Neuron (in vitro differentiated cells): ENCODE measurements at regions not wholly inside any gene's neighbourhood (a gene's known extent, or its start where the extent isn't known, plus 50 kb on each side); places are given as distances from the start of the nearest gene placed in this dataset.
"Not testable (repeated sequence)": the region's sequence is repeated elsewhere in the genome, so short reads cannot be mapped to it uniquely, and the experiment has no call there.

Experiments
- H2AFZ ChIP-seq: one replicate; pipeline ENCODE4 v1.6.1; 2013; ENCODE audit warnings: low read depth, mild to moderate bottlenecking, inconsistent platforms, low read length, moderate library complexity
- H3K27me3 ChIP-seq: one replicate; pipeline ENCODE4 v1.6.1; 2013; ENCODE audit warnings: low read length; ENCODE audit not compliant: insufficient read depth
- H3K36me3 ChIP-seq: one replicate; pipeline ENCODE4 v1.6.1; 2013; ENCODE audit warnings: low read length; ENCODE audit not compliant: insufficient read depth
- H3K4me1 ChIP-seq: one replicate; pipeline ENCODE4 v1.6.1; 2013; ENCODE audit warnings: low read length; ENCODE audit not compliant: insufficient read depth
- H3K4me3 ChIP-seq: 2 replicates; pipeline ENCODE4 v1.5.1; 2013; ENCODE audit warnings: mild to moderate bottlenecking, low read length, moderate library complexity
- H3K9me3 ChIP-seq: one replicate; pipeline ENCODE4 v1.6.1; 2013; ENCODE audit warnings: low read length

DNA sequence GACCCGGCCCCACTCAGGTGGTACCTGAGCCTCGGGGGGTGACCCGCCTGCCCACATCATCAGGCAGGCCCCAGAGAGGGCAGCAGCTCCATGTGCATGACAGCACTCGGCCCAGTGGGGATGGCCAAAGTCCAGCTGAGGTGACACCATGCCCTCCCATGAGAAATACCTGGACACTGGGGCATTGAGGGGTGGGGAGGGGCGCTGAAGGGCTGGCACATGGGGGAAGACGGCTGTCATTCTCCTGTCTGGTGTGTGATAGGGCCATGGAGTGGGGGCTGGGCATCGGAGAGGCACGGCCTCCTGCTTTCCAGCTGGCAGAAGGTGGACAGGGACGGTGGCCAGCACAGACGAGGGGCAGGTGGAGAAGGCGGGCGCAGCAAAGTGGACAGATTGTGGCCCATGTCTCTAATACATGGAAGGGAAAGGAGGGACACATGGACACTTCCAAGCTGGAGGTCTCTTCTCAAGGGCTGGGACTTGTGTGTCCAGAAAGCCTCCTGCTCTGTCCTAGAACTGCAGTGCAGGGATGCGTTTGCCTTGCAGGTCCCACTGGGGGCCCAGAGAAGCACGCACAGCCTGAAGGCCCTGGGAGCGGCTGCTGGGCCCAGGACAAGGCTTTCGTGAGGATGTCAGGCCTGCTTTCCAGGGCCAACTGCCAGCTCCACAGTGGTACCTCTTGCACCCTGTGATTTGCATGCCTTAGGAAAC lies 302.2 kb downstream of the NDUFA10 start:
- Histone ChIP-seq H3K9me3 (no peaks in the 10 kb centered on the region), H3K4me3 (no peak overlapping the region), H2AFZ (no peak overlapping the region), H3K4me1 (no peaks in the 10 kb centered on the region), H3K27me3 (peaks cover 6% of the 10 kb centered on the region), H3K36me3 (no peaks in the 10 kb centered on the region)

DNA sequence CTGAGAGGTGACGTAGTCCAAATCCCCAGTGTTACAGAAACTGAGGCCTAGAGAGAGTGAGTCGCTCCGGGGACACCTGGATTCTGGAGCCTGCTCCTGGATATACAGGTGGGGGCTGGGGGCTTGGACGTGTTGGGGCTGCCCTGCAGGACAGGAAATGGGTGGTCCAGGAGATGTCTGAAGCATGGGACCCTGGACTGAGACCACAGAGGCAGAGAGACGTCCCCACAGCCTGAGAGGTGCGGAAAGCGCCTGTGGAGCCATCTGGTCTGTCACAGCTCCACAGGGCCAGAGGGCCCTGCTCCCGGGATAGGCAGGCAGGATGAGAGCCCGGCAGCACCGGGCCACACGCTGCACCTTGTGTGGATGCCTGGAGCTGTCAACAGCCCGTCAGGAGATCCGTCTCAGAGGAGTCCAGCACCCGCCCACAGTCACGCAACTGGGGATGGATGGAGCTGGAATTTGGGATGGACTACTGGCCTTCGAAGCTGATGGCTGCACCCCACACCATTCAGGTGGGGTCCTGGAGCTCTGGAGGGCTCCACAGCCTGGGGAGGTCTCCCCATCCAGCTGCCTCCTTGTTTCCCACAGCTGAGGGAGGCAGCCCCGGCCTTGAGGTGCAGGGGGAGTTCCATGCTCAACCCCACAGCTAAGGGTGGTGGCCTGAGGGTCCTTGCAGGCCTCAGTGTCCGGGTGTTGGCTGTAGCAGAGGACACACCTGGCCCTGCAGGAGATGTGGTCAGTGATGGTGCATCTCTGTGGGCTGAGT lies 303.0 kb downstream of the NDUFA10 start:
- H3K4me3 ChIP-seq: no peak overlapping the region
- no peak overlapping the region for H2AFZ ChIP-seq
- no peaks in the 10 kb centered on the region for H3K4me1 ChIP-seq
- H3K27me3 ChIP-seq: peaks cover 6% of the 10 kb centered on the region
- no peaks in the 10 kb centered on the region for H3K36me3 ChIP-seq
- H3K9me3 ChIP-seq: no peaks in the 10 kb centered on the region

- Histone ChIP-seq H2AFZ (no peak overlapping the region), H3K27me3 (peaks cover 3% of the 10 kb centered on the region), H3K9me3 (no peaks in the 10 kb centered on the region), H3K36me3 (no peaks in the 10 kb centered on the region), H3K4me3 (no peak overlapping the region), H3K4me1 (no peaks in the 10 kb centered on the region)
Observed at GRCh38 chr2:239721531-239721930, 303.6 kb downstream of the NDUFA10 start.

DNA sequence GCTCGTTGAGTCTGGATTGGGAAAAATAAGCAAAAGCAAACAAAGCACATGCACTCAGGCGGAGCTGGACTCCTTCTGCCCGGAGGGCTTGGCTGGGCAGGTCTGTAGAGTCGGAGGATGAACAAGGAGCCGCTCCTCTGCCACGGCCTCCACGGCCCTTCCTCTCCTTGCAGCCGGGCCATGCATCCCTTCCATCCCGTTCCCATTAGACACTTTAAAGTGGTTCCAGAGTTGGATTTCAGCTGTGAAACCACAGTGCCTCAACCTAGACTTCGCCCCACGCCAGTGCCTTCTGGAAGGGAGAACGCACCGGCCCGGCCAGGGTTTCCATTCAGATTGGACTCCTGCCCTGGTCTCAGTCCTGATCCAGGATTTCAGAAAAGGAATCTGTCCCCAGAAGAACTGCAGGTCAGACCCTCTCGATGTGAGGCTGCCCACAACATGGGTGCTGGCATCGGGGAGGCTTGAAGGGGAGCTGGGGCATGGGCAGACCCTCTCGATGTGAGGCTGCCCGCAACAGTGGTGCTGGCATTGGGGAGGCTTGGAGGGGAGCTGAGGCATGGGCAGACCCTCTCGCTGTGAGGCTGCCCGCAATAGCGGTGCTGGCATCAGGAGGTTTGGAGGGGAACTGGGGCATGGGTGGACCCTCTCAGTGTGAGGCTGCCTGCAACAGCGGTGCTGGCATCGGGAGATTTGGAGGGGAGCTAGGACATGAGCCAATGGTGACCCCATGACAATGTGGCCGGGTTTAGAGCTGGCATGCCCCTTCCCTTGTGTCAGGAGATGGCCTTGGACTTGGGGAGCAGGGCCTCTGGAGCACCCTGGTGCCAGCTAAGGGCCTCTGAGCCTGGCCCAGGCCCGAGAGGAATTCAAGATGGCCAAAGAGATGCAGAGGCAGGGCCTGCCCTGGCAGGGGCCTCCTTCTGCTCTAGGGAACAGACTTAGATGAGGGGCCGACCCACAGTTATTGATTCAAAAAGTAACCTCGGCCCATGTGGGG lies 304.5 kb downstream of the NDUFA10 start:
- H3K4me1 ChIP-seq: no peaks in the 10 kb centered on the region
- H3K9me3 ChIP-seq: no peaks in the 10 kb centered on the region
- no peak overlapping the region for H2AFZ ChIP-seq
- no peaks in the 10 kb centered on the region for H3K36me3 ChIP-seq
- H3K27me3 ChIP-seq: no peaks in the 10 kb centered on the region
- H3K4me3 ChIP-seq: no peak overlapping the region

DNA sequence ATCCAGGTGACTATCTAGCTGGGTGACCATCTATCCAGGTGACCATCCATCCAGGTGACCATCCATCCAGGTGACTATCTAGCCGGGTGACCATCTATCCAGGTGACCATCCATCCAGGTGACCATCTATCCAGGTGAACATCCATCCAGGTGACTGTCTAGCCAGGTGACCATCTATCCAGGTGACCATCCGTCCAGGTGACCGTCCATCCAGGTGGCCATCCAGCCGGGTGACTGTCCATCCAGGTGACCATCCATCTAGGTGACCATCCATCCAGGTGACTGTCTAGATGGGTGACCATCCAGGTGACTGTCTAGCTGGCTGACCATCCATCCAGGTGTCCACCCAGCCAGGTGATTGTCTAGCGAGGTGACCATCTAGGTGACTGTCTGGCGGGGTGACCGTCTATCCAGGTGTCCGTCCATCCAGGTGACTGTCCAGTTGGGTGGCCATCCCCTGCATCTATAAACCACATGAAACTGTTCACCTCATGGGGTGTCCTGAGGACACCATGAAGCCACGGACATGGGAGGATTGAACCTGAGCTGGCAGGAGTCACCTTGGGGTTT lies 305.3 kb downstream of the NDUFA10 start:
- Histone ChIP-seq H3K4me1 (no peaks in the 10 kb centered on the region), H3K9me3 (no peaks in the 10 kb centered on the region), H3K27me3 (no peaks in the 10 kb centered on the region), H3K36me3 (no peaks in the 10 kb centered on the region), H3K4me3 (no peak overlapping the region), H2AFZ (no peak overlapping the region)

GRCh38 chr2:239718991-239719390 lies 306.2 kb downstream of the NDUFA10 start:
- not testable (repeated sequence) for H3K4me1 ChIP-seq, H3K27me3 ChIP-seq, H2AFZ ChIP-seq, H3K9me3 ChIP-seq, H3K36me3 ChIP-seq, H3K4me3 ChIP-seq

GRCh38 chr2:239717706-239718105 lies 307.4 kb downstream of the NDUFA10 start:
- Histone ChIP-seq H2AFZ (no peak overlapping the region), H3K36me3 (no peaks in the 10 kb centered on the region), H3K9me3 (peaks cover 2% of the 10 kb centered on the region), H3K4me1 (no peaks in the 10 kb centered on the region), H3K4me3 (no peak overlapping the region), H3K27me3 (no peaks in the 10 kb centered on the region)

DNA sequence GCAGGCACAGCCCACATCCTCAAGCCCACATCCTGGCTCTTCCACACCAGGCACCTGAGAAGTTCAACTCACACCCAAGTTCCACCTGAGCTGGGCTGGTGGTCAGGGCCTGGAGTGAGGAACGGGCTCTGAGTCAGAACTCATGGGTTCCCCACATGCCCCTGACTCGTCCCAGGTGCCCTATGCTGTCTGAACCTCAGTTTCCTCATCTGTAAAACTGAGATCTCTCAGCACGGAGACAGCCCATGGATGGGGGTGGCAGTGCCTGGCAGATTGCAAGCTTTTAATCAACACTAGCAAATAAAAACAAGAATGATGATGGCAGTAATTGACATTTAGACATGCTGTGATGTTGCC lies 307.8 kb downstream of the NDUFA10 start:
- no peaks in the 10 kb centered on the region for H3K27me3 ChIP-seq
- no peak overlapping the region for H2AFZ ChIP-seq
- no peaks in the 10 kb centered on the region for H3K4me1 ChIP-seq
- no peaks in the 10 kb centered on the region for H3K36me3 ChIP-seq
- peaks cover 2% of the 10 kb centered on the region for H3K9me3 ChIP-seq
- no peak overlapping the region for H3K4me3 ChIP-seq

GRCh38 chr2:239716536-239717318 lies 308.4 kb downstream of the NDUFA10 start:
- no peaks in the 10 kb centered on the region for H3K4me1 ChIP-seq
- H3K36me3 ChIP-seq: no peaks in the 10 kb centered on the region
- peaks cover 3% of the 10 kb centered on the region for H3K9me3 ChIP-seq
- H3K27me3 ChIP-seq: no peaks in the 10 kb centered on the region
- no peak overlapping the region for H2AFZ ChIP-seq
- H3K4me3 ChIP-seq: no peak overlapping the region

DNA sequence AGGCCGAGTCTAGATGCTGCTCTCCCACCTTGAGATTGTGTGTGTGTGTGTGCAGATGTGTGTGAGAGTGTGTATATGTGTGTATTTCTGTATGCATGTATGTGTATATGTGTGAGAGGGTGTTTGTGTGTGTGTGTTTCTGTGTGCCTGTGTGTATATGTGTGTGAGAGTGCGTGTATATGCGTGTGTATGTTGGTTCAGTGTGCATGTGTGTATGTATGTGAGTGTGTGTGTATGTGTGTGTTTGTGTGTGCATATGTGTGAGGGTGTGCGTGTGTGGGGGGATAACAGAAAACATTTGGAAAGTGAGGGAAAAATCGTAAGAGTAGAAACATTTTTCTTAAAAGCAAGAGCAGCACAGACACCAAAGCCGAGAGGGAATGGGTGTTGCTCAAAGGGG lies 309.1 kb downstream of the NDUFA10 start:
- H3K36me3 ChIP-seq: no peaks in the 10 kb centered on the region
- H3K9me3 ChIP-seq: peaks cover 3% of the 10 kb centered on the region
- no peak overlapping the region for H2AFZ ChIP-seq
- no peaks in the 10 kb centered on the region for H3K27me3 ChIP-seq
- H3K4me1 ChIP-seq: peaks cover 5% of the 10 kb centered on the region
- H3K4me3 ChIP-seq: no peak overlapping the region

DNA sequence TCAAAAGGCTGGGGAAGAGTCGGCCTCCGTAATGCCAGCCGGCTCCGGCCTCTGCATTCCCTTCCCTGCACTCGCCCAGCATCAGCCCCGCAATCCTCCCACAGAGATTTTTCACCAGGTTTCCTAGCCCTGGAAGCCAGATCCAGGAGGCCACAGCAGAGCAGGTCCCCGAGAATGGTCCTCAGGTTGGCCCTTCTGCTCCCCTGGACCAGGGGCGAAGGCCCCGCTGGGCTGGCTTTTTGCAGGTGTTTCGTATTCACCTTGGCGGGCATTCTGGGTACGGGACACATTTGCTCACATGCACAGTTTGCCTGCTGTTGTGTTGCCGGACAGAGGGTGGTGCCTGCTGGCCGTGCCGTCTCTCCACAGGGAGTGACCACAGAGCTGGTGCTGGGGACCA lies 309.5 kb downstream of the NDUFA10 start:
- peaks cover 3% of the 10 kb centered on the region for H3K9me3 ChIP-seq

GRCh38 chr2:239715202-239715601 lies 309.9 kb downstream of the NDUFA10 start:
- Histone ChIP-seq H3K4me1 (peaks cover 8% of the 10 kb centered on the region), H2AFZ (no peak overlapping the region), H3K9me3 (peaks cover 3% of the 10 kb centered on the region), H3K4me3 (no peak overlapping the region), H3K27me3 (no peaks in the 10 kb centered on the region), H3K36me3 (no peaks in the 10 kb centered on the region)

More for the DNA sequence above, 309.5 kb downstream of the NDUFA10 start:
- H3K36me3 ChIP-seq: no peaks in the 10 kb centered on the region
- H3K27me3 ChIP-seq: no peaks in the 10 kb centered on the region
- H3K4me1 ChIP-seq: peaks cover 8% of the 10 kb centered on the region
- H2AFZ ChIP-seq: no peak overlapping the region
- no peak overlapping the region for H3K4me3 ChIP-seq
